ENCODE measurements at regions not wholly inside any gene's neighbourhood (a gene's known extent, or its start where the extent isn't known, plus 50 kb on each side); places are given as distances from the start of the nearest gene placed in this dataset.

DNA sequence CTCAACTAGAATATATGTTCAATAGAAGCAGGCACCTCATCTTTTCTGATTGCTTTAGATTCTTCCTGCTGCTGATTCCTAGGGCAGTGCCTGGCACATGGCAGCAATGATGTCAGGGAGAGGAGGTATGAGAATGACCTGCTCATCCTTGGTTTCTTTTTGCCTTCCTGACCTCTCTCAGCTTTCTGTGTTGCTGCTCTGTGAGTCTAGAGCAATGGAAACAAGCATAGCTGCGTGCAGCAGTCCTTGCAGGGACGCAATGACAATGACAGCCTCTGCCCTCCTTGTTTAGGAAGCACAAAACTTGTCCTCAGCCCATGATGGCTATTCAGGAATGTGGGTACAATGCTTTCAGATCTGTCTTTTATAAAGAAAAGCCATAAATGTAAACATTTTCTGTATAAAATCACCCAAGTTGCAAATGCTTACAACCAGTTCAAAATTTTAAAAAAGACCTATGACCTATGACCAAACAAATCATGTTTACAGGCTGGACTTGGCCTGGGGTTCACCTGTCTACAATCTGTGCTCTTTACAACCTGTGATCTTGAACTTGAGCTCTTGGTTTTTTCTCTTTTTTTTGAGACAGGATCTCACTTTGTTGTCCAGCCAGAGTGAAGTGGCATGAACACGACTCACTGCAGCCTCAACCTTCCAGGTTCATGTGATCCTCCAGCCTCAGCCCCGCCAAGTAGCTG is 549.4 kb upstream of the ATP2B1 start:
- no peak overlapping the region for H3K27ac ChIP-seq
- TF ChIP-seq, protein P1, sequence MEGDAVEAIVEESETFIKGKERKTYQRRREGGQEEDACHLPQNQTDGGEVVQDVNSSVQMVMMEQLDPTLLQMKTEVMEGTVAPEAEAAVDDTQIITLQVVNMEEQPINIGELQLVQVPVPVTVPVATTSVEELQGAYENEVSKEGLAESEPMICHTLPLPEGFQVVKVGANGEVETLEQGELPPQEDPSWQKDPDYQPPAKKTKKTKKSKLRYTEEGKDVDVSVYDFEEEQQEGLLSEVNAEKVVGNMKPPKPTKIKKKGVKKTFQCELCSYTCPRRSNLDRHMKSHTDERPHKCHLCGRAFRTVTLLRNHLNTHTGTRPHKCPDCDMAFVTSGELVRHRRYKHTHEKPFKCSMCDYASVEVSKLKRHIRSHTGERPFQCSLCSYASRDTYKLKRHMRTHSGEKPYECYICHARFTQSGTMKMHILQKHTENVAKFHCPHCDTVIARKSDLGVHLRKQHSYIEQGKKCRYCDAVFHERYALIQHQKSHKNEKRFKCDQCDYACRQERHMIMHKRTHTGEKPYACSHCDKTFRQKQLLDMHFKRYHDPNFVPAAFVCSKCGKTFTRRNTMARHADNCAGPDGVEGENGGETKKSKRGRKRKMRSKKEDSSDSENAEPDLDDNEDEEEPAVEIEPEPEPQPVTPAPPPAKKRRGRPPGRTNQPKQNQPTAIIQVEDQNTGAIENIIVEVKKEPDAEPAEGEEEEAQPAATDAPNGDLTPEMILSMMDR (conservative IDR thresholded peaks at IDR 0.05), result no peak

DNA sequence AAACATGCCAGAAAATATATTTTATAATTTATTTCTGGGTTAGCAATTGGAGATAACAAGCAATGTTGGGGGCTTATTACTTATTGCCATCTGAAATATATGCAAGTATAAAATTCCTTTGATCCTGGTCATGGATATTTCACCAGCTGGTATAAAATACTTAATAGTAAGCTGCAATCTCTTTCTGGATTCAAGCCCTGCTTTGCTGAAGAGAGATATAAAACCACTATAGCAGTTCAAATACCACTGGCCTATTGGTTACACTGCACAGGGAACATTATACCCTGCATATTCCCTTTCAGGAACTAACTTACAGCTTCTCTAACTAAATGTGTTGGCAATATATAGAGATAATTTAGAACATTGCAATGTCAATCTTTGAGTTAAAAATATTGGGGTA is 546.2 kb upstream of the ATP2B1 start:
- TF ChIP-seq, protein P1 (conservative IDR thresholded peaks at IDR 0.05), result no peak
- H3K27ac ChIP-seq, result no peak overlapping the region

DNA sequence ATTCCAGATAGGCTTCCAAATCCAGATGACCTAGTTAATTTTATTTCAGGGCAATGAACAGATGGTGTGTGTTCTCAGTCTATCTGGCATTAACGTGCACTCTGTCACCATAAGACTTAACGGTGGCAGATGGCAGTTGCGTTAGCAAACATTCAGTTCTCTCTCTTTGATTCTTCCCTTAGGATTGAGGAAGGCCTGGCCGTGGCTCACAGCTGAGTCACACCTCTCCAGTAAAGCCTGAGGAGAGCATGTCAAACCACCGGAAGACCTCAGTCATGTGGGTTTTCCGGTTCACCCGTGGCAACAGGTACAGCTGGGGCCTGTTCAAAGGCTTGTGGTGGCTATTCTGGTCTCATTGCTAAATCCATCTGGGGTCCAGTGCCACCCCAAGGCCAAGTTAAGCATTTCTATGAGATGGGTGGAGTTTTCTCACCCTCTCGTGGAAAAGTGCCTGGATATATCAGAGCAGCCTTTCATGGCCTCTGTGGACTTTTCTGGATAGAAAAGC is 545.1 kb upstream of the ATP2B1 start:
- TF ChIP-seq, protein P1 (conservative IDR thresholded peaks at IDR 0.05), result no peak
- no peak overlapping the region for H3K27ac ChIP-seq

DNA sequence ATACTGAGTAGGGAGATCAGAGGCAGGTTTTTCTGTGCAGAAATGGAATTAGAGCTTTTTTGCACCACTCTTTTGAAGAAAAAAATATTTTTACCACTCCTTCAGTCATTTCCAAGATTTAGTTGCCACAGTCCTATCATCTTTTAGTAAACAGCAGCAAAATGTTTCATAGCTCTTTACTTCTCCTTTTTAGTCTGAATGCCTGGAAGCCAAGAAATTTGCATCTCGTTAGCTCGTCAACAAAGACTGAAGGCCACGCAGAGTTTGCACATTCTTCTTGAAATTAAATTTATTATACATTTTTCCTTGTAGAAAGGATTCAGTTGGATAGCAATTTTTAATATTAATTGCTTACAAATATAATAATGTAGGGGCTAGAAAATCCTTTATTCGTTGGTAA is 544.5 kb upstream of the ATP2B1 start:
- H3K27ac ChIP-seq, result no peak overlapping the region
- TF ChIP-seq, protein P1 (conservative IDR thresholded peaks at IDR 0.05), result no peak

DNA sequence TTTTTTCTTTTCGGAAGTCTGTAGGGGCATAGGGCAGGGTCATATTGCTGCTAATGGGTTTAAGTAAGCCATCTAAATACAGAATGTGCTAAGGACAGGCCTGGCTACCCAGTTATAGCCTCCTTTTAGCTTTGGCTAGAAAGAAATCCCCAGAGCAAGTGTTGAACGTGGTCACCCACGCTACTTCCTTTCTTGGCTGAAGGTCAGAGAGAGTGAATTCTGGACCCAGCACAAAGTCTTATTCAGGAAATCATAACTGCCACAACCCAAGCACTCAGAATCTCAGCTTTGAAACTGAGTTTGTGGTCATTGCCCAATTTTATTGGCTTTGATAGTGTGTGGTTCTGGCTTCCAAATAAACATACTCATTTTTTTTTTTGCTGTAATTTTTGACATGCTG is 542.1 kb upstream of the ATP2B1 start:
- TF ChIP-seq, protein P1 (conservative IDR thresholded peaks at IDR 0.05), result no peak
- no peak overlapping the region for H3K27ac ChIP-seq

DNA sequence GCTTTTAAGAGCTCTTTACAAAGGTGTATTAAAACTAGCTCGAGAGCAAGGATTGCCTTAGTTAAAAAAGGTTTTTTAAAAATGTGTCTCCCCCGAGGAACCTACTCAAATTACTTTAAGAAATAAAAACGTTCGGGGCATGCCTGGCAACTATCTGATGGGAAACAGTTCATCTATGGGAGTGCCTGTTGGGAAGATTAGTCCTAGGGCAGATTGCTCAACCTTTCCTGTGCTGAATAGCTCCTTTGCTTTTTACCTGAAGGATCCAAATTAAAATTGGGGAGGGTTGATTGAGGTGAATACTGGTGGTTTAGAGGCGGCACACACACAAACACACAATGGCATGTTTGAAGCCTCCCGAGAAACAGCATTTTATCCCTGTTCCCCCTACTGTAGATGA is 541.4 kb upstream of the ATP2B1 start:
- TF ChIP-seq, protein P1 (conservative IDR thresholded peaks at IDR 0.05), result no peak
- no peak overlapping the region for H3K27ac ChIP-seq

DNA sequence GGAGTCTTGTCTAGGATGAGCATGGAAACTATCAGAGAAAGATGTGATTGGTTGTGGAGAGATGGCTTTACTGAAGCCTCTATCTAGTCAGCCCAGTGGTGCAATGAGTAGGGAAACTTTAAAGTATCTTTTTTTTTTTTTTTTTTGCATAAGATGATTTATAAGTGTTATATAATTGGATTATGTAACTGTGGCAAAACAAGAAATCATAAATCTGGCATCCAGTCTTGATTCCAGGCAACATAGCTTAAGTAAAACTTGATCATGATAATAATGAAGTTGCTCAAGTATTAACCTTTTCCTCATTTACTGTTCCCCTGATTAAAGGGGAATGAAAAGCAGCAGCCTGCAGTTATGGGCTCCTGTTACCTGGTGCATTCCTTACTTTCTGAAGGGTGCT is 538.0 kb upstream of the ATP2B1 start:
- TF ChIP-seq, protein P1 (conservative IDR thresholded peaks at IDR 0.05), result no peak
- H3K27ac ChIP-seq, result no peak overlapping the region

All from VCaP (cell line).